ENCODE measurements at regions not wholly inside any gene's neighbourhood (a gene's known extent, or its start where the extent isn't known, plus 50 kb on each side); places are given as distances from the start of the nearest gene placed in this dataset.
"Not testable (repeated sequence)": the region's sequence is repeated elsewhere in the genome, so short reads cannot be mapped to it uniquely, and the experiment has no call there.

DNA sequence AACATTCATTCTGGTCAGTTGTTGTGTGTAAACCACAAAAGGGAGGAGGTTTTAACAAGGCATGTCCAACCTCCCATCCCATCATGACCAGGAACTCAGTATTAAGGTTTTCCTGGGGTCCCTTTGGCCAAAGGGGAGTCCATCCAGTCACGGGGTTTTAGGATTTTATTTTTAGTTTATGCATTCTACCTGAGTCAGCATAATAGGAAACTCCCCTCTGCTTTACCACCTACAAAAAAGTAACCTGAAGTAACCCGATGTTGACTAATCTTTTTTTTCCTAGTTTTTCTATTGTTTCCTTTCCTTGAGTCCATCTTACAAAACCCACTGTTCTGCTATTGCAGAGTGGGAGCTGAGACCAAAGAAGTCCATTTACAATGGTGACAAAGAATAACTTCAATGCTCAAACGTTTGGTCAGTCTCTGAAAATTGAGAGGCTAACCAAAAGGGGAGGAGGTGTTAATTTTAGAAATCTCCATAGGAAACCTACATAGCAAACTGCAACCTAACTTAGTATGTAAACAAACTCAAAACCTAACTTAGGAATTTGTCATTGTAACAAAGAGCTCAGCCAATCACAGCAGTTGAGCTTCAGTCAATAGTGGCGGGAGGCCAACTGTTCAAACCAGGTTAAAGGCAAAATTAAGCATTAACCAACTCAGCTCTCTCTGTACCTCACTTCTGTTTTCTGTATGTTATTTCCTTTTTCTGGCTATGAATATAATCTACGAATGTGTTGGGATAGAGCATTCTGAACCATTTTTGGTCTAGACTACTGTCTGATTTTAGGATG lies 1954.1 kb downstream of the PCDH9 start:
- Histone ChIP-seq H3K9me3 (no peaks in the 10 kb centered on the region), H3K4me1 (replicated peaks) (no peaks in the 10 kb centered on the region), H3K27ac (no peak overlapping the region), H3K36me3 (no peaks in the 10 kb centered on the region), H3K27me3 (replicated peaks; ENCODE audit: insufficient read depth) (no peaks in the 10 kb centered on the region), H3K4me3 (no peak overlapping the region)
- TF ChIP-seq, protein P1, sequence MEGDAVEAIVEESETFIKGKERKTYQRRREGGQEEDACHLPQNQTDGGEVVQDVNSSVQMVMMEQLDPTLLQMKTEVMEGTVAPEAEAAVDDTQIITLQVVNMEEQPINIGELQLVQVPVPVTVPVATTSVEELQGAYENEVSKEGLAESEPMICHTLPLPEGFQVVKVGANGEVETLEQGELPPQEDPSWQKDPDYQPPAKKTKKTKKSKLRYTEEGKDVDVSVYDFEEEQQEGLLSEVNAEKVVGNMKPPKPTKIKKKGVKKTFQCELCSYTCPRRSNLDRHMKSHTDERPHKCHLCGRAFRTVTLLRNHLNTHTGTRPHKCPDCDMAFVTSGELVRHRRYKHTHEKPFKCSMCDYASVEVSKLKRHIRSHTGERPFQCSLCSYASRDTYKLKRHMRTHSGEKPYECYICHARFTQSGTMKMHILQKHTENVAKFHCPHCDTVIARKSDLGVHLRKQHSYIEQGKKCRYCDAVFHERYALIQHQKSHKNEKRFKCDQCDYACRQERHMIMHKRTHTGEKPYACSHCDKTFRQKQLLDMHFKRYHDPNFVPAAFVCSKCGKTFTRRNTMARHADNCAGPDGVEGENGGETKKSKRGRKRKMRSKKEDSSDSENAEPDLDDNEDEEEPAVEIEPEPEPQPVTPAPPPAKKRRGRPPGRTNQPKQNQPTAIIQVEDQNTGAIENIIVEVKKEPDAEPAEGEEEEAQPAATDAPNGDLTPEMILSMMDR (IDR thresholded peaks at IDR 0.05): no peak
- TF ChIP-seq POLR2A (IDR thresholded peaks at IDR 0.05): no peak
- no peak for TF ChIP-seq POLR2AphosphoS5 (IDR thresholded peaks at IDR 0.05)
- intact Hi-C loops (cut with DNase I): no loop called here
- WGBS: 82% methylated on average over 5 of the region's 5 CpGs
- no peak for DNase-seq (ENCODE audit: low spot score)

DNA sequence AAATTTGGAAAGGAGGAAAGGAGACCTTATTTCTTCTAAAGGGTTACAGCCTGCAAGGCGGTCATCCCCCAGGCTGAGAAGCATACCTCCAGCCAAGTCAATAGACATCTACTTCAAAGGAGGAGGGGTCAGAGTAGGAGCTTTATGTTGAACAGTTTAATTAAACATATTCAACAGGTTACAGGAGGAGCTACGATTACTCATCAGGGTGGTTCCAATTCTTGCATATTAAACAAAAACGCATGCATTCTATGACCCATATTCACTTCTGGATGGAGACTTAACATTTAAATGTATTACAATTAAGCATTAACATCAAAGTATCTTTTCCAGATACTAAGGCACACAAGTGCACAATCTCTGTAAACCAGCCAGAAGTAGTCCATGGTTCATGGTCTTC lies 1955.0 kb downstream of the PCDH9 start:
- 93% methylated on average over 3 of the region's 3 CpGs for WGBS
- Histone ChIP-seq H3K27me3 (replicated peaks; ENCODE audit: insufficient read depth) (no peaks in the 10 kb centered on the region), H3K27ac (no peak overlapping the region), H3K9me3 (no peaks in the 10 kb centered on the region), H3K4me1 (replicated peaks) (no peaks in the 10 kb centered on the region), H3K4me3 (no peak overlapping the region), H3K36me3 (no peaks in the 10 kb centered on the region)
- TF ChIP-seq POLR2A (IDR thresholded peaks at IDR 0.05) (no peak), POLR2AphosphoS5 (IDR thresholded peaks at IDR 0.05) (no peak)
- TF ChIP-seq, protein P1 (IDR thresholded peaks at IDR 0.05): no peak
- intact Hi-C loops (cut with DNase I): no loop called here
- no peak for DNase-seq (ENCODE audit: low spot score)

DNA sequence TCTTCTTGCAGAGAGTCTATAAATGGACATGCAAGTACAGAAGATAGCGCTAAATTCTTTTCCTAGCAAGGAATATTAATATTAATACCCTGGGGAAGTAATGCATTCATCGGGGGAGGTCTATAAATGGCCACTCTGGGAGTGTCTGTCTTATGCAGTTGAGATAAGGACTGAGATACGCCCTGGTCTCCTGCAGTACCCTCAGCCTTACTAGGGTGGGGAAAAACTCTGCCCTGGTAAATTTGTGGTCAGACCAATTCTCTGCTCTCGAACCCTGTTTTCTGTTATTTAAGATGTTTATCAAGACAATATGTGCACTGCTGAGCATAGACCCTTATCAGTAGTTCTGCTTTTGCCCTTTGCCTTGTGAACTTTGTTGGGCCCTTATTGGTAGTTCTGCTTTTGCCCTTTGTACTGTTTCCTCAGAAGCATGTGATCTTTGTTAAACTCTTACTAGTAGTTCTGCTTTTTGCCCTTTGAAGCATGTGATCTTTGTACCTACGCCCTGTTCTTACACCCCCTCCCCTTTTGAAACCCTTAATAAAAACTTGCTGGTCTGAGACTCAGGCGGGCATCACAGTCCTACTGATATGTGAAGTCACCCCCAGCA lies 1956.2 kb downstream of the PCDH9 start:
- H3K9me3 ChIP-seq; DNase-seq (ENCODE audit: low spot score); H3K36me3 ChIP-seq; H3K4me3 ChIP-seq; H3K4me1 ChIP-seq (replicated peaks); intact Hi-C loops (cut with DNase I); H3K27me3 ChIP-seq (replicated peaks; ENCODE audit: insufficient read depth); H3K27ac ChIP-seq: not testable (repeated sequence)
- 93% methylated on average over 6 of the region's 6 CpGs for WGBS

DNA sequence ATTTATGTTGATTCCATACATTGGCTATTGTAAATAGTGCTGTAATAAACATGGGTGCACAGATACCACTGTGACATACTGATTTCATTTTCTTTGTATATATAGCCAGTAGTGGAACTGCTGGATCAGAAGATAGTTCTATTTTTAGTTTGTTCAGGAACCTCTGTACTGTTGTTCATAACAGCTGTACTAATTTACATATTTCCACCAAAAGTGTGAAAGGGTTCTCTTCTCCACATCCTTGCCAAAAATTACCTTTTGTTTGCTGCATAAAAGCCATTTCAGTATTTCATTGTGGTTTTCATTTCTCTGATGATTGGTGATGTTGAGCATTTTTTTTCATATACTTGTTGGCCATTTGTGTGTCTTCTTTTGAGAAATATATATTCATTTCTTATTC lies 1962.1 kb downstream of the PCDH9 start:
- TF ChIP-seq POLR2A (IDR thresholded peaks at IDR 0.05): no peak
- no peak for TF ChIP-seq POLR2AphosphoS5 (IDR thresholded peaks at IDR 0.05)
- TF ChIP-seq, protein P1 (IDR thresholded peaks at IDR 0.05): no peak
- Histone ChIP-seq H3K27ac (no peak overlapping the region), H3K4me1 (replicated peaks) (no peaks in the 10 kb centered on the region), H3K9me3 (no peaks in the 10 kb centered on the region), H3K4me3 (no peak overlapping the region), H3K36me3 (no peaks in the 10 kb centered on the region), H3K27me3 (replicated peaks; ENCODE audit: insufficient read depth) (no peaks in the 10 kb centered on the region)
- intact Hi-C loops (cut with DNase I): no loop called here
- no peak for DNase-seq (ENCODE audit: low spot score)

DNA sequence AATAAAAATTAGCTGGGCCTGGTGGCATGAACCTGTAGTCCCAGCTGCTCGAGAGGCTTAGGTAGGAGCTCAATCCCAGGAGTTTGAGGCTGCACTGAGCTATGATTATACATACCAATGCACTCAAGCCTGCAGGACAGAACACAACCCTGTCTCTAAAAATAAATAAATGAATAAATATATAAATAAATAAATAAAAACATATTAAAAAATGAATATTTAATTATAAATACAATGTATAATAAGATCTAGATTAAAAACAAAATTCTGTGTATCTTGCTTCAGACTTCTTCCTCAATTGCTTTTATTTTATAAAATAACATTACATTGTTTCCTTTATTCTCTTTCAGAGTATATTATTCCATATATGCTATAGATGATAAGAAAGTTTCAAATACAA lies 1964.1 kb downstream of the PCDH9 start:
- no peak for TF ChIP-seq POLR2A (IDR thresholded peaks at IDR 0.05)
- TF ChIP-seq, protein P1 (IDR thresholded peaks at IDR 0.05): no peak
- no peak for TF ChIP-seq POLR2AphosphoS5 (IDR thresholded peaks at IDR 0.05)
- 83% methylated on average over 1 of the region's 1 CpG for WGBS

More for the DNA sequence above, 1964.1 kb downstream of the PCDH9 start:
- DNase-seq (ENCODE audit: low spot score): no peak
- no peaks in the 10 kb centered on the region for H3K4me1 ChIP-seq (replicated peaks)
- no peak overlapping the region for H3K4me3 ChIP-seq
- intact Hi-C loops (cut with DNase I): no loop called here
- no peaks in the 10 kb centered on the region for H3K27me3 ChIP-seq (replicated peaks; ENCODE audit: insufficient read depth)
- H3K27ac ChIP-seq: no peak overlapping the region
- no peaks in the 10 kb centered on the region for H3K36me3 ChIP-seq
- no peaks in the 10 kb centered on the region for H3K9me3 ChIP-seq

All from prostate gland (tissue), 2 donors.